GM19455 (cell line): ENCODE measurements at regions not wholly inside any gene's neighbourhood (a gene's known extent, or its start where the extent isn't known, plus 50 kb on each side); places are given as distances from the start of the nearest gene placed in this dataset.

Experiments used
- ATAC-seq: cut with Tn5 transposase; IDR thresholded peaks from one replicate; pipeline ENCODE4 v1.9.1; 2021; ENCODE audit not compliant: unreplicated experiment

GRCh38 chr13:74819549-74819948 lies 662.4 kb downstream of the TBC1D4 start:
- no peak for ATAC-seq

DNA sequence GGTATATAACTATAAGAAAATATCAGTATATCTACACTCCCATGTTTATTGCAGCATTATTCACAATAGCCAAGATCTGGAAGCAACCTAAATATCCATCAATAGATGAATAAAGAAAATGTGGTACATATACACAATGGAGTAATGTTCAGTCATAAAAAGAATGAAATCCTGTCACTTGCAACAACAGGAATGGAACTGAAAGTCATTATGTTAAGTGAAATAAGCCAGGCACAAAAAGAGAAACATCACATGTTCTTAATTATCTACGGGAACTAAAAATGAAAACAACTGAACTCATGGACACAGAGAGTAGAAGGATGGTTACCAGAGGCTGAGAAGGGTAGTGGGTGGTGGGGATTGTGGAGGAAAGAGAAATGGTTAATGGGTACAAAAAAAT lies 665.2 kb downstream of the TBC1D4 start:
- no peak for ATAC-seq

DNA sequence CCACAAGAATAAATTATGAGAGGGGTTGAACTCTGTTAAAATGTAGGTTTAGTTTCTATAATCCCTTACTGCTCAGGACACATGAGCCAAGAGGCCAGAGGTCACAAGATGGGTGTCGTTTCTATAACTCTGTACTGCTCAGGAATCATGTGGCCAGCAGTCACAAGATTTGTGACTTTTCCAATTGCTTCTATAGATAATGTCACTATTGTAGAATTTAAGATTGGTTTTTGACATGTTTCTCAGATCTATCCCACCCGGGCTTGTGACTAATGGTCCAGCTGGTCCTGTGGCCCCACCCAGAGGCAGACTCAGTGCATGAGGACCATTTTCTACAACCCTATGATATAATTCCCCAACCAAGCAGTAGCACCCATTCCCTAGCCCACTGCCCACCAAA lies 662.0 kb upstream of the KLF12 start:
- no peak for ATAC-seq

DNA sequence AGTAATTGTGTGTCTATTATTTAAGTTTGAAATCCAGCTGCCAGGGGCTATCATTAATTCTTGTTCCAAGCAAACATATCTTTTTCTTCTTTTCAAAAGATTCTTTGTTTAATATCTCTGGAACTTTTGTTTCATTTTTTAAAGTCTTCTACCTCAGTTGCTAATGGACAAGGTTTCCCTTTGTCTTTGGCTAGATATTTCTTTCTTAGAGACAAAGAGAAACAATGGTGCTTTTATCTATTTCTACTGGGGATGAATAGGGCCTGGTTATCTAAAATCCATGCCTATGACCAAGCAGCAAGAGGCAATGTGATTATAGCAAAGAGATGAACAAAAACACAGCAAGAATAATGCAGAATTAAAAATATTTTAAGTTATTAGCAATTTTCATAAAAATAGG lies 661.3 kb upstream of the KLF12 start:
- ATAC-seq, result no peak

GRCh38 chr13:74794582-74794981 lies 660.4 kb upstream of the KLF12 start:
- no peak for ATAC-seq

DNA sequence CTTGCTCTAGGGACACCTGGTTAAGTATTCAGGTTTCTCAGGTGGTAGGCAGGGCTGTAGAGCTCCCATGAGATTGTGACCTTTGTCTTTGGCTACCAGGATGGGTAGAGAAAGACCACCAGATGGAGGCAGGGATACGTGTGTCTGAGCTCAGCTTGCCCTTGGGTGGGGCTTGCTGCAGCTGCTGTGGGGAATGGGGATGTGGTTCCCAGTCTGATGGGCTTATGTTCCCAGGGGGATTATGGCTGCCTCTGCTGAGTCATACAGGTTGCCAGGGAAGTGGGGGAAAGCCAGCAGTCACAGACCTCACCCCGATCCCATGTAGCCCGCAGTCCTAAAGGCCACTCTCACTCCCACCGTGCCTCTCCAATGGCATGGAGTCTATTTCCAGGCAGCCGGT lies 659.9 kb upstream of the KLF12 start:
- no peak for ATAC-seq

DNA sequence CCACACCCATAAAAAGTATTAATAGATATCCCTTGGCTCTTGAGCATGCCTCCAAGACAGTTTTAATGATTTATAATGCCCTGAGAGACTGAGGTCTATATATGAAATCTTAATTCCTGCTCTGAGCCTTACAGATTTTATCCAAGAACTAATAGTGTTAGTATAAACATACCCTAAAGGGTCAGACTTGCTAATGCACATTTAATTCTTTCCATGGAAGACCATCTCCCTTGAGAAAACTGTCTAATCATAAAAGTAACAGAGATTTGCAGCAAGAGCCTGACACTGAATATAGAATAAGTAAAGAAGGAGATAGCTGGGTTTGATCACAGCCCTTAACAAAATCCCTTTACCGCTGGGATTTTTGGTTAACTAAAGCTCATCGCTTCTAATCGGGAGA lies 650.8 kb upstream of the KLF12 start:
- no peak for ATAC-seq

- no peak for ATAC-seq
Observed at GRCh38 chr13:74778946-74779345, 644.7 kb upstream of the KLF12 start.

- no peak for ATAC-seq
Observed at GRCh38 chr13:74778087-74778486, 643.9 kb upstream of the KLF12 start.

- ATAC-seq, result no peak
Observed at GRCh38 chr13:74774264-74774663, 640.1 kb upstream of the KLF12 start.

- no peak for ATAC-seq
Observed at GRCh38 chr13:74773248-74773647, 639.0 kb upstream of the KLF12 start.

GRCh38 chr13:74771964-74772363 lies 637.8 kb upstream of the KLF12 start:
- ATAC-seq, result no peak

DNA sequence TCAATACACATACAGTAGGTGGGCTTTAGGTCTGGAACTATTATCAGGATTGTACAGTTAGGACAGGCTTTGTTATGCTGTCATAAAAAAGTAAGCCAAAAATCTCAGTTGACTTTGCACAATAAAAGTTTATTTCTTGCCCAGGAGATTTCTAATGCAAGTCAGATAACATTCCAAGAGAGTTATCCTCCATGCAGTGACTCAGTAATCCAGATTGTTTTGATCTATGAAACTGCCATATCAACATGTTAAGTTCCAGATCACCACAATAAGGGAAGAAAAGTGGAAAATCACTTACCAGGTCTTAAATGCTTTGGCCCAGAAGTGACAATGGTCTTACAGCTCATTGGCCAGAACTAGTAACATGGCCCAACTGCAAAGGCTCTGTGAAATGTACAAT lies 636.2 kb upstream of the KLF12 start:
- no peak for ATAC-seq

DNA sequence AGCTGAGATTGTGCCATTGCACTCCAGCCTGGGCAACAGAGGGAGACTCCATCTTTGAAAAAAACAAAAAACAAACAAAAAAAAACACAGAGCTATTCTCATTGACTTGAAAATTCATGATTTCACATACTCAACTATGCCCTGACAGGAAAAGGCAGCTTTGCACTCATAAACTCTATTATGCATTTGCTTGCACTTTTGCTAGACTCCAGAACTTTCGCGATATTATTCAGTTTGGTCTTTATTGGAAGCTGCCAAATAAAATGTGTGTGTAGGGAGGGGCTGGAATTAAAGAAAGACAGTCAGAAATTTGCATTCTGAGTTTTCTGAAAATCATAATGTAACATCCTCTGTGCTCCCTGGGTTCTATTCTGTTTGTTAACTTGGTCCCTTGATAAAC lies 635.1 kb upstream of the KLF12 start:
- no peak for ATAC-seq

GRCh38 chr13:74768521-74769085 lies 634.4 kb upstream of the KLF12 start:
- ATAC-seq, result no peak

GRCh38 chr13:74767050-74767449 lies 632.8 kb upstream of the KLF12 start:
- no peak for ATAC-seq

- no peak for ATAC-seq
Observed at GRCh38 chr13:74765955-74766354, 631.8 kb upstream of the KLF12 start.

DNA sequence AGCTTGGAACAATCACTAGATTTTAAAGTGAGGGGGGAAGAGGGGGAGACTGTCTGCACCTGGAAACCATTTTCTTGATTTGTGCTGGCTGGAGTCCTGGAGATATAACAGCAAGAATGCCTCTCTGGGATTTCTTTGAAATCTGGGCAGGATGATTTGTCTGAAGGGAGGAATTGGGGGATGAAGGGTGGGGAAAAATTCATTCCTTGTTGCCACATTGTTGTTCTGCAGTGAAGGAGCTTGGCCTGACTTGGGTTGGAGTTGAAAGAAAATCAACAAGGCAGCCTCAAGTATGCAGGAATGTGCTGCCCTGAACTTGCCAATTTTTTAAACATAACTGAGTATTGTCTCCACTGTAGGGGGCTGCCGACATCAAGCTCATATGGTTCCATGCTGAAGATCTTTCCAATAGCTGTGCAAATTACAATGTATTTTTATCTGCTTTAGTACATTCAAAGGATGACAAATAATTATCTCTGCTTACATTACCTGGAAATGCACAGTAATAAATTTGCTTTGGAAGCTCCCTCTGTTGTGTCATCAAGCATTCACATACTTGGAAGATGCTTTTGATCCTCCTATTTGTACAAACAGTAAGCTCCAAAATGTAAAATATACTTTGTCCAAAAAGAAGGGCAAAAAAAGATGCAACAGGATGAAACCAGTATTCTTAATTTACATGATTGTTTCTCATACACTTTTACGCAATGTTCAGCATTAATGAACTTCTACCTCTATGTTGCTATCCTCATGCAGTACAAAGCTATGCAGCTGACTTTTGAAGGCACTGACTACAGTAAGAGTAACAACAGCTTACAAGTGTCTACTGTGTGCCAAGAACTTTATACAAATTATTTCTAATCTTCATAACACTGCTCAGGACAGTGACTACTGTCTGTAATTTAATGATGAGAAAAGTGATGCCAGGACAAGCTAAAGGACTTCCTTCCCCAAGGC lies 627.9 kb upstream of the KLF12 start:
- no peak for ATAC-seq

DNA sequence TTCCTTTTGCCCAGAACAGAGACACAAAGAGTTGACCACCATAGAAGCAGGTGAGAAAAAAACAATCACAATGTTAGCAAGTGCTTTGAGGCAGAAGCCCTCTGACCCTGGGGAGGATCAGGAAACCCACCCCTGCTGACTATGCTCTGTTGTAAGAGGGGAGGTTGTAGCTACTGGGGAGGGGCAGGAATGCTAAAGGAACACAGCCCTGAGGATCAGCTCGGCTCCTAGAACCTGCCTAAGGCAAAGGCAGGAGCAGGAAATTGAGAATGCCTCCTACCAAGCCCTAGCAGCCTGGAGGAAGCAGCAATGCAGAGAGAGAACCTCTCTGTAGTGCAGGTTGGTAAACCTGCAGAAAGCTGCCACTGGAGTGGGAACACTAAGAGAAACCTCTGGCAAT lies 624.0 kb upstream of the KLF12 start:
- ATAC-seq, result no peak

DNA sequence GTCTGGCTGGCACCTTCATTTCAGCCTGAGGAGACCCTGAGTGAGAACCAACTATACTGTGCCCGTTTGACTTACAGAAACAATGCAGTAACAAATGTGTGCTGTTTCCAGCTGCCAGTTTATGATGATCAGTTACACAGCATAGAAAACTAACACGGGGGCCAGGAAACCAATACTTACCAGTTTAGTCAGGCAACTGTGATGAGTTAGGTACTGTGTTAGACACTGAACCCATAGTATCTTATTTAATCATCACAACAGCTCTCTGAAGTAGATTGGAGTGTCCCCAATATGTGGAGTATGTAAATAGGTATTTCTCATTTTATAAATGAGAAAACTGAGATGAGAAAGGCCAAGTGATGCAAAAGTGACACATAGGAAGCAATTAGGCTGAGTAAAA lies 620.9 kb upstream of the KLF12 start:
- ATAC-seq, result peak; percentile 50

DNA sequence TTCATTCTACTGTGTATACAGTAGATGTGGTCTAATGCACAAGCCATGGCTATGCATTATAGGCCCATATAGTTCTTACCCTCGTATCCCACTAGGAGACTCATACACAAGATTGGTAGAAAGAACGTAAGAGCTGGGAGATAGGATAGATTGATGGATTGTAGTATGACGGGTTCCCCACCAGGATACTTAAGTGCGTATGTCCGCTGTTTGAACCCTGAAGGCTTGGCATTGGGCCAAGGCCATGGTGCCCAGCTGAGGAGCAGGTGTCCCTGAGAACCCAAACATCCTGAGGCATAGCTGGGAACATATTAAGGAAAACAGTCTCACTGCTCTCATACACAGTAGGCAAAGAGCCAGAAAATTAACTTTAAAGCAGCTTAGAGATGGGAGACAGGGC lies 617.5 kb upstream of the KLF12 start:
- ATAC-seq, result no peak

DNA sequence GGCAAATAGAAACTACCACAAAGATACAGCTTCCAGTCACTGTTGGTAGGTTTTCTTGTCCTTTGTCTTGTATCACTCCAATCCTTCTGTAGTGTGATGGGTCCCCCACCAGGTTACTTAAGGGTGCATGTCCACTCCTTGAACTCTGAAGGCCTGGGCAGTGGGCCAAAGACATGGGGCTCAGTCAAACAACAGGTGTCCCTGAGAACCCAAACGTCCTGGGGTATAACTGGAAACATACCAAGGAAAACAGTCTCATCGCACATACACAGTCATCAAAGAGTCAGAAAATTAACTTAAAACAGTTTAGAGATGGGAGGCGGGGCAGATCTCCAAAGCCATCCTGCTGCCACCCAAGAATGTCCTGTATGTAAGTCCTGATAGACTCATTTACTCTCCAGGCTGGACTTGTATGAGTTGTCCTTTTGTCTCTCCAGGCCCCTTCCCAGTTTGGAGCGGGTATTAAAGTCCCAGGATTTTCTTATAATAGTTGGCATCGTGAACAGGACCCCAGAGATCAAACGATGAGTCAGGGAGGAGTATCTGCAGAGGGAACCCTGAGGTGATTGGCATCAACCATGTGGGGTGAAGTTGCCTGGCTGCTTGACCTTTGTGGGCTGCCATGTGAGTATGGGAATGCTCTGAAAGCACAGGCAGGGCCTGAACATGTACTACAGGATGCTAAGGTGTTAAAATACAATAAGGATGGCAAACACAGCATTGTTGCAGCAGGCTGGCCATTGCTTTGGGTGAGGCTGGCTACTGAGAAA lies 613.2 kb upstream of the KLF12 start:
- ATAC-seq, result no peak
